ENCODE measurements at regions not wholly inside any gene's neighbourhood (a gene's known extent, or its start where the extent isn't known, plus 50 kb on each side); places are given as distances from the start of the nearest gene placed in this dataset.
"Not testable (repeated sequence)": the region's sequence is repeated elsewhere in the genome, so short reads cannot be mapped to it uniquely, and the experiment has no call there.

- DNase-seq: no peak
- H3K36me3 Mint-ChIP-seq (ENCODE audit: low read depth): no peaks in the 10 kb centered on the region
- no peaks in the 10 kb centered on the region for H3K4me1 Mint-ChIP-seq
- peaks cover 6% of the 10 kb centered on the region for H3K27me3 Mint-ChIP-seq (ENCODE audit: low read depth, poor library complexity)
- H3K4me3 Mint-ChIP-seq: no peak overlapping the region
- no peak for TF ChIP-seq CTCF (IDR thresholded peaks at IDR 0.05)
- H3K9me3 Mint-ChIP-seq: no peaks in the 10 kb centered on the region
- H3K27ac Mint-ChIP-seq: no peak overlapping the region
Observed at GRCh38 chr5:106784846-106785245, 885.9 kb downstream of the EFNA5 start.

GRCh38 chr5:106780355-106780754 lies 890.4 kb downstream of the EFNA5 start:
- Mint-ChIP-seq H3K9me3 (peaks cover 10% of the 10 kb centered on the region), H3K27ac (no peak overlapping the region), H3K36me3 (ENCODE audit: low read depth) (no peaks in the 10 kb centered on the region), H3K4me1 (no peaks in the 10 kb centered on the region), H3K27me3 (ENCODE audit: low read depth, poor library complexity) (peaks cover 2% of the 10 kb centered on the region), H3K4me3 (no peak overlapping the region)
- TF ChIP-seq CTCF (IDR thresholded peaks at IDR 0.05): no peak
- DNase-seq: no peak

GRCh38 chr5:106776515-106776914 lies 894.2 kb downstream of the EFNA5 start:
- not testable (repeated sequence) for H3K4me3 Mint-ChIP-seq; DNase-seq; H3K27me3 Mint-ChIP-seq (ENCODE audit: low read depth, poor library complexity); H3K27ac Mint-ChIP-seq; H3K4me1 Mint-ChIP-seq; H3K36me3 Mint-ChIP-seq (ENCODE audit: low read depth)
- H3K9me3 Mint-ChIP-seq: peaks cover 14% of the 10 kb centered on the region

- no peak for DNase-seq
- Mint-ChIP-seq H3K27ac (no peak overlapping the region), H3K27me3 (ENCODE audit: low read depth, poor library complexity) (no peaks in the 10 kb centered on the region), H3K9me3 (peaks cover 5% of the 10 kb centered on the region), H3K36me3 (ENCODE audit: low read depth) (no peaks in the 10 kb centered on the region), H3K4me3 (no peak overlapping the region), H3K4me1 (no peaks in the 10 kb centered on the region)
- no peak for TF ChIP-seq CTCF (IDR thresholded peaks at IDR 0.05)
Observed at GRCh38 chr5:106768392-106768791, 902.3 kb downstream of the EFNA5 start.

- no peak overlapping the region for H3K4me3 Mint-ChIP-seq
- H3K4me1 Mint-ChIP-seq: no peaks in the 10 kb centered on the region
Observed at GRCh38 chr5:106766916-106767315, 903.8 kb downstream of the EFNA5 start.

GRCh38 chr5:106759581-106759980 lies 911.2 kb downstream of the EFNA5 start:
- no peaks in the 10 kb centered on the region for H3K36me3 Mint-ChIP-seq (ENCODE audit: low read depth)
- no peak overlapping the region for H3K27ac Mint-ChIP-seq
- DNase-seq: no peak
- no peaks in the 10 kb centered on the region for H3K27me3 Mint-ChIP-seq (ENCODE audit: low read depth, poor library complexity)
- no peaks in the 10 kb centered on the region for H3K9me3 Mint-ChIP-seq
- H3K4me3 Mint-ChIP-seq: no peak overlapping the region
- H3K4me1 Mint-ChIP-seq: no peaks in the 10 kb centered on the region
- TF ChIP-seq CTCF (IDR thresholded peaks at IDR 0.05): no peak

More at GRCh38 chr5:106766916-106767315, 903.8 kb downstream of the EFNA5 start:
- no peak for TF ChIP-seq CTCF (IDR thresholded peaks at IDR 0.05)
- H3K27ac Mint-ChIP-seq: no peak overlapping the region
- no peaks in the 10 kb centered on the region for H3K36me3 Mint-ChIP-seq (ENCODE audit: low read depth)
- H3K9me3 Mint-ChIP-seq: no peaks in the 10 kb centered on the region
- H3K27me3 Mint-ChIP-seq (ENCODE audit: low read depth, poor library complexity): no peaks in the 10 kb centered on the region
- no peak for DNase-seq

Measured in nephron progenitor cell (in vitro differentiated cells).